SK-MEL-5 (cell line): ENCODE measurements at regions not wholly inside any gene's neighbourhood (a gene's known extent, or its start where the extent isn't known, plus 50 kb on each side); places are given as distances from the start of the nearest gene placed in this dataset.

Source experiments
- DNase-seq: peaks from one replicate; pipeline ENCODE4 v3.0.0-alpha.2; 2016; ENCODE audit warnings: low read depth, low spot score
- in situ Hi-C: cut with HindIII; loops from 2 replicates; pipeline ENCODE4 v1.10.0; 2016; ENCODE audit warnings: low sequenced_read_pairs, high pct_unique_total_duplicates, low pct_unique_long_range_greater_than_20kb
- small RNA-seq, 2 experiments: library from RNA; depleted of rRNA; stranded (forward); fragments of <200 nt; gene quantifications; one replicate each; pipeline ENCODE3, GENCODE V24; 2014

GRCh38 chr3:181134873-181135272 is 145.3 kb upstream of the DNAJC19 start:
- in situ Hi-C loops = no loop called here
- no peak for DNase-seq

GRCh38 chr3:181133832-181134231 is 144.3 kb upstream of the DNAJC19 start:
- no peak for DNase-seq
- in situ Hi-C loops = no loop called here

GRCh38 chr3:181105646-181106045 is 116.1 kb upstream of the DNAJC19 start:
- DNase-seq = no peak
- in situ Hi-C loops = no loop called here

- peak; percentile 58 for DNase-seq
- in situ Hi-C loops = no loop called here
Measured at GRCh38 chr3:181103605-181104004, 114.1 kb upstream of the DNAJC19 start.

GRCh38 chr3:181086011-181086410 is 96.5 kb upstream of the DNAJC19 start:
- DNase-seq = no peak
- in situ Hi-C loops = no loop called here

- in situ Hi-C loops = no loop called here
- DNase-seq = no peak
Measured at GRCh38 chr3:181081930-181082329, 92.4 kb upstream of the DNAJC19 start.

GRCh38 chr3:181076558-181076957 is 87.0 kb upstream of the DNAJC19 start:
- in situ Hi-C loops = no loop called here

GRCh38 chr3:181075098-181075497 is 85.6 kb upstream of the DNAJC19 start:
- DNase-seq = no peak
- in situ Hi-C loops = no loop called here

More at GRCh38 chr3:181076558-181076957, 87.0 kb upstream of the DNAJC19 start:
- DNase-seq = no peak

- in situ Hi-C loops = no loop called here
- no peak for DNase-seq
Measured at GRCh38 chr3:181066143-181067087, 76.9 kb upstream of the DNAJC19 start.

GRCh38 chr3:181056136-181056732 is 66.7 kb upstream of the DNAJC19 start:
- in situ Hi-C loops = no loop called here
- DNase-seq = no peak

- no peak for DNase-seq
- in situ Hi-C loops = no loop called here
Measured at GRCh38 chr3:181054538-181054937, 65.0 kb upstream of the DNAJC19 start.

- in situ Hi-C loops = no loop called here
- DNase-seq = no peak
Measured at GRCh38 chr3:181052256-181052655, 62.7 kb upstream of the DNAJC19 start.

GRCh38 chr3:181050738-181051137 is 61.2 kb upstream of the DNAJC19 start:
- in situ Hi-C loops = no loop called here
- DNase-seq = no peak

GRCh38 chr3:181040030-181040429 is 50.5 kb upstream of the DNAJC19 start:
- DNase-seq = no peak
- in situ Hi-C loops = no loop called here

Small RNA genes in the stretch of these regions (small RNA-seq; reads per million reads assigned to genes)
- gene AC083904.1 = 0 reads per million in 2 experiments
- 0.21 to 0.48 reads per million in 2 experiments for gene RNU6-4P
